HG03066 (cell line): ENCODE measurements at regions not wholly inside any gene's neighbourhood (a gene's known extent, or its start where the extent isn't known, plus 50 kb on each side); places are given as distances from the start of the nearest gene placed in this dataset.
"Not testable (repeated sequence)": the region's sequence is repeated elsewhere in the genome, so short reads cannot be mapped to it uniquely, and the experiment has no call there.

Source experiments
- ATAC-seq: cut with Tn5 transposase; IDR thresholded peaks from one replicate; pipeline ENCODE4 v1.9.1; 2021; ENCODE audit warnings: low read depth; ENCODE audit not compliant: unreplicated experiment

- ATAC-seq = not testable (repeated sequence)
Observed at GRCh38 chr12:131286301-131286700, 332.6 kb downstream of the ADGRD1 start.

- no peak for ATAC-seq
Observed at GRCh38 chr12:131287015-131287937, 333.6 kb downstream of the ADGRD1 start.

GRCh38 chr12:131287938-131288764 is 334.4 kb downstream of the ADGRD1 start:
- no peak for ATAC-seq

DNA sequence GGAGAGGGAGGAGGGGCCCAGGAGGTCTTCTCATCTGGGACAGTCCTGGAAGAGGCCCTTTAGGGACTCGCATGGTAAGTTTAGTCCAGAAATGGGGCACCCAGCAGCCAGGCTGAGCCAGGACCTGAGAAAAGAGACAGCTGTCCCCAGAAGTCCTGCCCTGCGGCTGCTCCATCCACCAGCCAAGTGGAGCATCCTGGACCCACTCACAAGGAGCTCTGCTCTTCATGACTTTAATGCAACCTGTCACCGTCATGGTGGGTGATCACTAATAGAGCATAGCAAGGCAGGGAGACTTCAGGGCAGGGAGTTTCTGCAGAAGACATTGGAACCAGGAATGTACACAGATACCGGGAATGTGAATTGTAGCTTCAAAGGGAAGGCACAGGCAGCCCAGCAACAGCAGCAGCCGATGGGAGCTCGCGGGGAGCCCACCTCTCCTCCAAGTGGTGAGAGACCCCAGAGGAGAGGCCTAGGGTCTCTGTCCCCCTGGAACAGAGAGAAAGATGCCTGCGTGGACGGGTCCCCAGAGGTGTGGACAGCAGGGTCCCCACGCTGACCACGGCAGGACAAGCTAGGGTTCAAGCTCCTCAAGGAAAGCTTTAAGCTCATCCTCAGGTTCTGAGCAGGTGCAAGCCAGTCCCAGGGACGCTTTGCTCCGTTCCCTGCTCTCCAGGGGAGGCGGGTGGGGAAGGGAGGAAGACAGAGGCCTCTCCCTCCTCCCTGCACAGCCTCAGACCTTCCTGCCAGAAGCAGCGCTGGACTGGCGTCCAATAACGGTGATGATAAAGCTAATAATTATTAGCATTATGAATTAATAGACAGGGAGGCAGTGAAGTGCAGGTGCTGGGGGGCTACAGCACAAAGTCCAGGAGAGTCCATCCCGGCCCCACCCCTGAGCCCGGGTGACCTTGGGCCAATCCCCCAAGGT is 335.3 kb downstream of the ADGRD1 start:
- ATAC-seq = not testable (repeated sequence)

GRCh38 chr12:131289807-131290206 is 336.1 kb downstream of the ADGRD1 start:
- ATAC-seq = not testable (repeated sequence)

GRCh38 chr12:131290255-131290959 is 336.7 kb downstream of the ADGRD1 start:
- ATAC-seq = no peak

- not testable (repeated sequence) for ATAC-seq
Observed at GRCh38 chr12:131293071-131294015, 339.6 kb downstream of the ADGRD1 start.

DNA sequence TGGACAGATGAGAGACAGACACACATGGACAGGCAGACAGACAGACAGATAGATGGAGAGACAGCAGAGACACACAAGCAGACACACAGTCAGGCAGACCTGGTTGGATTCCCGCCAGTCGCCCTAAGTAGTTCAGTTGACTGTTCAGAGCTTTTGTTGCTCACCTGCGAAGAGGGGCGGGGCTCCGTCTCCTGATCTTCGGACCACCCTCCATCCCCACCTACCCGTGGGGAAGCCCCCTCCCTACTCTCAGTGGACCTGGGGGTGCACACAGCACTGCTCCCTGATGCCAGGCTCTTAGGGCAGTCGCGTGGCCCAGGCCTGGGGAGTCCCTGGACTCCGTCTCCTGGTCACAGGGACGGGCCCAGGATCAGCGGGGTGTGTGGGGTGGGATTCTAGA is 341.0 kb downstream of the ADGRD1 start:
- not testable (repeated sequence) for ATAC-seq

GRCh38 chr12:131295117-131295516 is 341.4 kb downstream of the ADGRD1 start:
- not testable (repeated sequence) for ATAC-seq

DNA sequence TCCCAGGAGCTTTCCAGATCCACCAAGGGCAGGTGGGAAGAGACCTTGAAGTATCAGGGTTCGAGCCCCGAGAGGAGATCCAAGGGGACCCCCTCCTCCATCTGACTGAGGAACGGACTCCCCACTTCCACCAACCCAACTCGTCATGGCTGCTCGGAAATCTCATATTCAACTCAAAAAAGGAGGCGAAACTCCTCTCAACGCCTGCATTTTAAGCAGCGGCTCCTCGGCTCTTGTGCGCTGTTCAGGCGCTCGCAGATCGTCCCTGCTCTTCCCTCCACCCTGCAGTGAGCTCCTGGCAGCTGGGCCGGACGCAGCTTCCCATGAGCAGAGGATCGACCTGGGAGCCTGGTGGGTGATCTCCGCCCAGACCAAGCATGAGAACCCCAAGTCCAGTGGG is 341.9 kb downstream of the ADGRD1 start:
- ATAC-seq = not testable (repeated sequence)

- not testable (repeated sequence) for ATAC-seq
Observed at GRCh38 chr12:131296136-131296535, 342.4 kb downstream of the ADGRD1 start.

GRCh38 chr12:131296651-131297050 is 342.9 kb downstream of the ADGRD1 start:
- ATAC-seq = not testable (repeated sequence)

DNA sequence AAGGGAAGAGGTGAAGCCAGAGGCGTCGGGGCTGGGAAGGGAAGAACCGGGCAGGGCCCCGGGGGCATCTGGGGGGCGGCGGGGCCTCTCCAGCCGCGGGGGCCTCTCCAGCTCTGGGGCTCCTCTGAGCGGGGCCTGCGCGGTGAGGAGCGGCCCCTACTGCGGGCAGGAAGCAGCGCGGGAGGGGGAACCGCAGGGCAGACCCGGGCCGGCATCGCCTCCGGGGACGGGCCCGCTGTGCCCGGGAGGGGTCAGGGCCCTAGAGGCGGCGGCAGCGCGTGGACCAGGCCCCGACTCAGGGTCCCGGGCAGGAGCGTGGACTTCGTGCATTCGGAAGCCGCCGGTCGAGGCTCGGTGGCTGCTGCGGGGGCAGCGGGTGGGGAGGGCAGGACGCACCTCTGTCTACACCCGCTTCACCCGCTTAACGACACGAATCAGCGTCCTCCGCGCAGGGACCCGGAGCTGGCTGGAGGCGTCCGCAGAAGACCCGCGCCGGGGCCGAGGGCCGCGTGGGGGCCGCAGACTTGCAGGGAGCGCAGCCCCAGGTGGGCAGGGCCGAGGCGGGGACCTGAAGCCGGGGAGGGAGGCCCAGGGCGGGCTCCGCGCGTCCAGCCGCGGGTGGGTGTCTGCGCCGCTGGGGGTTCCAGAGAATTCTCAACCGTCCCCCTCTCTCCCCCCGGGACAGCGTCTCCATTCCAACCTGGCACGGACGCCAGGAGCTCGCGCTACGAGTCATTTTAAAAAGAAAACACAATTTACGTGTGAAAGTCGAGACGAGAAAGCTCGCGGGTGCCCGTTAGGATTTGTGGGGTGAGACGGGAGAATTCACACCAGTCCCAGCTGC is 345.0 kb downstream of the ADGRD1 start:
- not testable (repeated sequence) for ATAC-seq

GRCh38 chr12:131299370-131299701 is 345.6 kb downstream of the ADGRD1 start:
- not testable (repeated sequence) for ATAC-seq

DNA sequence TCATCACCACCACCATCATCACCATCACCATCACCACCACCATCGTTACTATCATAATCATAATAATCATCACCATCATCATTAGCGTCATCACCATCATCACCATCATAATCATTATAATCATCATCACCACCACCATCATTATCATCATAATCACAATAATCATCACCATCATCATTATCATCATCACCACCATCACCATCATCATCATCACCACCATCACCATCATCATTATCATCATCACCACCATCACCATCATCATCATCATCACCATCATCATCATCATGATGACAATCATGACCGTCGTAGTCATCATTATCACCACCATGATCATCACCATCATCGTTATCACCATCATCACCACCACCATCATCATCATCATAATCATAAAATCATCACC is 349.9 kb downstream of the ADGRD1 start:
- ATAC-seq = not testable (repeated sequence)

DNA sequence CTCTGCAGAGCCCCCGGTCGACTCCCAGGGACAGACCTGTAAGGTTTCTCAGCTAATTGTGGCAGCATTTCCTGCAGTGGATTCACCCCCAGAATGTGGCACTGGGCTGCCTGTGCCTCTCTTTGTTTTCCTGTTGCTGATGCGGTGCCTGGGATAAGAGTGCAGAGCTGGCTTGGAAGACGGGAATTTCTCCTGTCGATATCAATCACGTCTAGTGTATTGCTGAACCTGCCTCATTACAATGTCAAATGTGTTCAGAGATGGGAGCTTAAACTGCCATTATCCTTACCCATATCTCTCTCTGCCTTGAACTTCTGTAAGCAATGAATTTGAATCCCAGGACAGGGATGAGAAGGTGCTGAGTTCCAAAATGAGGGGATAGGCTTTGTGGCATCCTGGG is 350.9 kb downstream of the ADGRD1 start:
- ATAC-seq = not testable (repeated sequence)

DNA sequence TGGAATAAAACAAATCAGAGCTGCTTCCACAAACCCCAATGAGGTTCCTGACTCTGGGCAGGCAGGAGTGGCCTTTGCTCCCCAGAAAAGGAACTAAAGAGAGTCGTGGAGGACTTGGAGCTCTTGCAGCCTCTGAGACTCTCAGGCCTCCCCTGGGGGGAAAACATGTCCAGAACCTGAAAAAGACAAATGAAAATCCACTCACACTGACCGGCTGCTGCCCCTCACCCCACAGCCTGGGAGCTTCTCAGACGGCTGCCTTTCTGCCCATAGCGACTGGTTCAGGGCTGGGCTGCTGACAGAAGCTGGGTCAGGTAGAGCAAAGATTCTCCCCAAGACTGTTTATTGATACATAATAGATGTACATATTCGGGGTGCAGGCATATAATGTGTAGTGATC is 356.0 kb downstream of the ADGRD1 start:
- ATAC-seq = no peak
